DOHH2 (cell line): ENCODE measurements at regions not wholly inside any gene's neighbourhood (a gene's known extent, or its start where the extent isn't known, plus 50 kb on each side); places are given as distances from the start of the nearest gene placed in this dataset.

Experiments used
- H3F3A ChIP-seq: fragments of 200-600 bp; sonication (generic), shearing (Covaris generic); 2 replicates; pipeline ENCODE4 v1.6.0; 2016; ENCODE audit warnings: antibody characterized with exemption, mild to moderate bottlenecking; ENCODE audit not compliant: control insufficient read depth, insufficient read depth
- H3K27ac ChIP-seq: fragments of 200-600 bp; sonication (generic); 2 replicates; pipeline ENCODE4 v1.5.1; 2014; ENCODE audit warnings: low read depth, mild to moderate bottlenecking, low read length, moderate library complexity
- H3K27me3 ChIP-seq: fragments of 200-600 bp; sonication (generic); 2 replicates; pipeline ENCODE4 v1.6.1; 2014; ENCODE audit warnings: mild to moderate bottlenecking, low read length, mixed read lengths; ENCODE audit not compliant: control insufficient read depth
- H3K36me3 ChIP-seq: fragments of 200-600 bp; sonication (generic); 2 replicates; pipeline ENCODE4 v1.6.1; 2014; ENCODE audit warnings: mild to moderate bottlenecking, low read length, moderate library complexity, mixed read lengths; ENCODE audit not compliant: control insufficient read depth
- H3K4me1 ChIP-seq: fragments of 200-600 bp; sonication (generic); 2 replicates; pipeline ENCODE4 v1.6.1; 2014; ENCODE audit warnings: mild to moderate bottlenecking, low read length, mixed read lengths; ENCODE audit not compliant: control insufficient read depth
- H3K4me2 ChIP-seq: fragments of 200-600 bp; sonication (generic); 2 replicates; pipeline ENCODE4 v1.6.0; 2014; ENCODE audit warnings: mild to moderate bottlenecking, low read length, moderate library complexity
- H3K4me3 ChIP-seq: fragments of 200-600 bp; sonication (generic); 2 replicates; pipeline ENCODE4 v1.5.1; 2014; ENCODE audit warnings: mild to moderate bottlenecking, low read length, mixed read lengths
- H3K79me2 ChIP-seq: fragments of 200-600 bp; sonication (generic); 2 replicates; pipeline ENCODE4 v1.6.1; 2014; ENCODE audit warnings: mild to moderate bottlenecking, low read length, mixed read lengths; ENCODE audit not compliant: control insufficient read depth
- H3K9me2 ChIP-seq: fragments of 200-600 bp; sonication (generic); replicated peaks from 2 replicates; pipeline ENCODE4 v1.6.1; 2014; ENCODE audit warnings: mild to moderate bottlenecking, low read length, mixed read lengths; ENCODE audit not compliant: control insufficient read depth
- H3K9me3 ChIP-seq: fragments of 200-600 bp; sonication (generic); 2 replicates; pipeline ENCODE4 v1.6.1; 2014; ENCODE audit warnings: antibody characterized with exemption, low read length, mixed read lengths; ENCODE audit not compliant: control insufficient read depth, insufficient read depth
- H4K20me1 ChIP-seq: fragments of 200-600 bp; sonication (generic); 2 replicates; pipeline ENCODE4 v1.6.0; 2014; ENCODE audit warnings: low read depth, mild to moderate bottlenecking, antibody characterized with exemption, low read length, moderate library complexity; ENCODE audit not compliant: control insufficient read depth, insufficient read depth
- EZH2phosphoT487 ChIP-seq: fragments of 200-600 bp; sonication (generic); IDR thresholded peaks from 2 replicates; pipeline ENCODE4 v1.6.1; 2017; ENCODE audit warnings: borderline replicate concordance, mild to moderate bottlenecking, antibody characterized with exemption, low read length, moderate library complexity, mixed read lengths
- TF ChIP-seq, protein P1 (sequence below): fragments of 200-600 bp; sonication (generic); IDR thresholded peaks from one replicate; pipeline ENCODE4 v1.5.1; 2014; ENCODE audit warnings: antibody characterized with exemption, mild to moderate bottlenecking, low read depth, low read length; ENCODE audit not compliant: poor library complexity, severe bottlenecking

DNA sequence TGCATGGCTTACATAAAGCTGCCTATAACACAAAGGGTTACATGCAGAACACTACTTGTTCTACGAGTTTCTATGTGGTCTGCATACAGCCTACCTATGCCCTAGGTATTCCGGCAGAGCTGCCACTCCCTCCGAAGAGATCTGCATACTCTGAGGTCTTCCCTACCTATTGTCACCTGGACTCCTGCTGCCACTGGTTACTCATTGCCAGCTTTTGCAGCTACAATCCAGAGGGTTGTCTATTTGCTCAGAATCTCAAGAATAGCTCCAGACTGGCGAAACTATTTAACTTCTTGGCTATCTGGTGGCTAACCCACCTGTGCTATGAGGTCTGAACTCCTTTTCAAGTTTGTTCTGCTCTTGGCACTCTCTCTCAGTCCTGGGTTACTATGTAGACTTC is 323.3 kb downstream of the BMP2 start:
- Histone ChIP-seq H3K79me2 (no peaks in the 10 kb centered on the region), H3K27ac (no peak overlapping the region), H3K27me3 (no peaks in the 10 kb centered on the region), H4K20me1 (no peaks in the 10 kb centered on the region), H3K4me3 (no peak overlapping the region), H3K9me3 (no peaks in the 10 kb centered on the region), H3K4me1 (no peaks in the 10 kb centered on the region), H3K36me3 (no peaks in the 10 kb centered on the region), H3K4me2 (no peak overlapping the region), H3F3A (no peaks in the 10 kb centered on the region), H3K9me2 (no peaks in the 10 kb centered on the region)
- no peak for TF ChIP-seq EZH2phosphoT487
- TF ChIP-seq, protein P1, sequence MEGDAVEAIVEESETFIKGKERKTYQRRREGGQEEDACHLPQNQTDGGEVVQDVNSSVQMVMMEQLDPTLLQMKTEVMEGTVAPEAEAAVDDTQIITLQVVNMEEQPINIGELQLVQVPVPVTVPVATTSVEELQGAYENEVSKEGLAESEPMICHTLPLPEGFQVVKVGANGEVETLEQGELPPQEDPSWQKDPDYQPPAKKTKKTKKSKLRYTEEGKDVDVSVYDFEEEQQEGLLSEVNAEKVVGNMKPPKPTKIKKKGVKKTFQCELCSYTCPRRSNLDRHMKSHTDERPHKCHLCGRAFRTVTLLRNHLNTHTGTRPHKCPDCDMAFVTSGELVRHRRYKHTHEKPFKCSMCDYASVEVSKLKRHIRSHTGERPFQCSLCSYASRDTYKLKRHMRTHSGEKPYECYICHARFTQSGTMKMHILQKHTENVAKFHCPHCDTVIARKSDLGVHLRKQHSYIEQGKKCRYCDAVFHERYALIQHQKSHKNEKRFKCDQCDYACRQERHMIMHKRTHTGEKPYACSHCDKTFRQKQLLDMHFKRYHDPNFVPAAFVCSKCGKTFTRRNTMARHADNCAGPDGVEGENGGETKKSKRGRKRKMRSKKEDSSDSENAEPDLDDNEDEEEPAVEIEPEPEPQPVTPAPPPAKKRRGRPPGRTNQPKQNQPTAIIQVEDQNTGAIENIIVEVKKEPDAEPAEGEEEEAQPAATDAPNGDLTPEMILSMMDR, result no peak

DNA sequence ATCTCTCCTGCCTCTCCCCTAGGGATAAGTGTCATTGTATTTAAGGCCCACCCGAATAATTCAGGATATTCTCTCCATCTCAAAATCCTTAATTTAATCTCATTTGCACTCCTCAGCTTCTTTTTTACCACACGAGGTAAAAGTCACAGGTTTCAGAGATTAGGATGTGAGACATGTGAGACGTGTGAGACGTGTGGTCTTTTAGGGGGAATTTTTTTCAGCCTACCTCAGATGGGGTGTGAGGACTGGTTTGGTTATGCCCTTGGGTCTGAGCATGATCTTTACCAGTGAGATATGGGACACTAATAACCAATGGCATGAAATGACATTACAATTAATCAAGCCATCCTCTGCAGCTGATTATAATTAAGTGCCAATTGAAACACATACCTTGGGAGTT is 324.2 kb downstream of the BMP2 start:
- H3K9me2 ChIP-seq, result no peaks in the 10 kb centered on the region
- no peak overlapping the region for H3K27ac ChIP-seq
- TF ChIP-seq, protein P1, result no peak
- TF ChIP-seq EZH2phosphoT487, result no peak
- no peak overlapping the region for H3K4me2 ChIP-seq
- H3F3A ChIP-seq, result no peaks in the 10 kb centered on the region
- H3K79me2 ChIP-seq, result no peaks in the 10 kb centered on the region
- H3K9me3 ChIP-seq, result no peaks in the 10 kb centered on the region
- no peak overlapping the region for H3K4me3 ChIP-seq
- H3K4me1 ChIP-seq, result no peaks in the 10 kb centered on the region
- no peaks in the 10 kb centered on the region for H3K27me3 ChIP-seq
- H3K36me3 ChIP-seq, result no peaks in the 10 kb centered on the region
- no peaks in the 10 kb centered on the region for H4K20me1 ChIP-seq

DNA sequence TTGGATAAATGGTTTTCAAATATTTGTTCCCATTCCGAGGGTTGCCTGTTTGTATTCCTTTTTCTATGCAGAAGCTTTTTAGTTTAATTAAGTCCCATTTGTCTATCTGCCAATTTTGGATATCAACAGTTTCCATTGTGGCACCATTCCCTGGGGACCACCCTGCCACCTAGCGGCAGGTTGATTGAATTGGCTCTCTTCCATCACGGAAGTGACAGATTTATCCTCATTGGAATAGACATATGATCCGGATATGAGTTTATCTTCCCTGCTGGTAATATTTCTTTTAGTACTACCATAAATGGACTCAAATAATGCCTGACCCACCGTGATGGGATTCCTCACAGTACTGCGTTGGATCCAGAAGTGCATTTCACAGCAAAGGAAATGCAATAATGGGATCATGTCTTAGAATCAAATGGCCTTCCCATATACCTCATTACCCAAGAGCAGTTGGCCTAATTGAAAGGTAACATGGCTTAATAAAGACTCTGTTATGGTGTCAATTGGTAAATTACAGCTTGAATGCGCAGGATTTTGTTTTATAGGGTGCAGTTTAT is 327.0 kb downstream of the BMP2 start:
- H3K27me3 ChIP-seq, result no peaks in the 10 kb centered on the region
- H3K9me2 ChIP-seq, result no peaks in the 10 kb centered on the region
- H3K4me2 ChIP-seq, result no peak overlapping the region
- H3K36me3 ChIP-seq, result no peaks in the 10 kb centered on the region
- TF ChIP-seq, protein P1, result peak; percentile 93
- no peak for TF ChIP-seq EZH2phosphoT487
- no peaks in the 10 kb centered on the region for H3F3A ChIP-seq
- no peaks in the 10 kb centered on the region for H3K79me2 ChIP-seq
- H3K4me3 ChIP-seq, result no peak overlapping the region
- no peak overlapping the region for H3K27ac ChIP-seq
- no peaks in the 10 kb centered on the region for H4K20me1 ChIP-seq
- H3K4me1 ChIP-seq, result no peaks in the 10 kb centered on the region
- no peaks in the 10 kb centered on the region for H3K9me3 ChIP-seq
